ENCODE measurements at regions not wholly inside any gene's neighbourhood (a gene's known extent, or its start where the extent isn't known, plus 50 kb on each side); places are given as distances from the start of the nearest gene placed in this dataset.
"Not testable (repeated sequence)": the region's sequence is repeated elsewhere in the genome, so short reads cannot be mapped to it uniquely, and the experiment has no call there.

DNA sequence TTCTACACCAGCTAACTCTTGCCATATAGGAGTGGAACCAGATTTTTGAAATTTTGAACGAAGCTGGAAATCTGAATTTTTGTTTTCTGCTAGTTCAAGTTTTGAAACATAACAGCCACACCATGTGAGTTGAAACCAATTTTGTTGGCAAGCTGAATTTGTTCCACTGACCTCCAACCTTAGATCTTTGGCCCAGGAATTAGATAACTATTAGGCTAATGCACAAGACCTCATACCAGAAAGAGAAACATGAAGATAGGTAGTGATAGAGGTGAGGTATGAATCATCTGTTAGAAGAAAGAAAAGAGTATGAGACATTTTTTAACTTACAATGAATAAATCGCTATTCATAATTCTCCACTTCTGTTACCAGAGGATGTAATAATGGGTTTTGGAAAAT, 76.8 kb upstream of the ACSL1 start:
- no peak for DNase-seq
- in situ Hi-C loops (cut with HindIII; ENCODE audit: low pct_ligation_motif_present, low pct_unique_long_range_greater_than_20kb, low sequenced_read_pairs), result no loop called here

DNA sequence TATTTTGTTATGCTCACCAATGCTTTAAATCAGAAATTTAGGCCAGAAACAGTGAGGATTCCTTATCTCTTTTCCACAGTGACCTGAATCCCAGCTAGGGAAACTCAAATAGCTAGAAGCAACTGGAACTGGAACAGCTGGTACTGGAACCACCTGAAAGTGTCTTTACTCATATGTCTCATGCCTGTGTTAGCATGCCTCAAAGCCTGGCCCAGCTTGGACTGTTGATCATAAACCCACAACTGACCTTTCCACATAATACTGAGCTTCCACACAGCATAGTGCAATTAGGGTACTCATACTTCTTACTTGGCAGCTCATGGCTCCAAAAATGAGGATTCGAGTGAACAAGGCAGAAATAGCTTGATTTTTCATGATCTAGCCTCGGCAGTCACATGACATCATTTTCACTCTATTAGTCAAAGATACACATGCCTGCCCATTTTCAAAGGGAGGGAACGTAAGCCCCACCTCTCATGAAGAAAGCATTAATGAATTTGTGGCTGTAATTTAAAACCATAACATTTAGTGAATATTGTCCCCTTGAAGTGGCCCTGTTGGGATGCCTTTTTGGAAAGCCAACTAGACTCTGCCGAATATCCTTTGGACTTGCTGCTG, 80.8 kb upstream of the ACSL1 start:
- no peak for DNase-seq
- in situ Hi-C loops (cut with HindIII; ENCODE audit: low pct_ligation_motif_present, low pct_unique_long_range_greater_than_20kb, low sequenced_read_pairs), result no loop called here

DNA sequence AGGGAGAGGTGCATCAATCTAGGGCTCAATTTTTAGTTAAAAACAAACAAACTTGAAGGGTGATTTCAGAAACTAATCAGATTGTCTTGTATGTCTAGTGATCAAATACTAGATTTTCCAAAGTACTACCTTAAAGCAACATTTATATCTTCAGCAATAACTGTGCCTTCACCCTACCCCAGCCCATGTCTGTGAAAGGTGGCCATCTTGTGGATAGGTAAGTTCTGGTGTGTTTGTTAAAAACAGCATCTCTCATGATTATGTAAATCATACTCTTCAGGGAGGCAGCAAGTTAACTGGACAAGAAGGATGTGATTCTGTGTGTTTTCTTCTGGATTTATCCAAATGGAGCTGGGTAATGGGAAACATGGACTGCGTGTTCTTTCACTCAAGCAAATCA, 81.4 kb upstream of the ACSL1 start:
- in situ Hi-C loops (cut with HindIII; ENCODE audit: low pct_ligation_motif_present, low pct_unique_long_range_greater_than_20kb, low sequenced_read_pairs), result no loop called here
- DNase-seq, result no peak

DNA sequence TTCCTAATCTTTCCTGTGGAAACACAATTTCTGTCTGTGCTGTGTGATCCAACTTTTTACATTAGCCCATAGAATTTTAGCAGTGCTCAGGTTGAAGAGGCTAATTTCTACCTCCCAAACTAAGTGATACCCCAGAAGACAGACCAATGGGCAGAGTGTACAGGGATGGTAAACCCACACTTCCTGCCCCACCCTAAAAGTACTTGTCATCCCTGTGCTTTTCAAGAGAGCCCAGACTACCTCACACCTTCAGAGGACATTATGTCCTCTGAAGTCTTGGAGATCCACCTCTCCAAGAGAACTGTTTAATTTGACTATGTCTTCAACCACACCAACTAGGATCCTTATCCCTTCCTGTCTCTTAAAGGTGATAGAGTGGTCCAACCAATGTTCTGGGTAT, 82.0 kb upstream of the ACSL1 start:
- in situ Hi-C loops (cut with HindIII; ENCODE audit: low pct_ligation_motif_present, low pct_unique_long_range_greater_than_20kb, low sequenced_read_pairs), result no loop called here
- DNase-seq, result no peak

DNA sequence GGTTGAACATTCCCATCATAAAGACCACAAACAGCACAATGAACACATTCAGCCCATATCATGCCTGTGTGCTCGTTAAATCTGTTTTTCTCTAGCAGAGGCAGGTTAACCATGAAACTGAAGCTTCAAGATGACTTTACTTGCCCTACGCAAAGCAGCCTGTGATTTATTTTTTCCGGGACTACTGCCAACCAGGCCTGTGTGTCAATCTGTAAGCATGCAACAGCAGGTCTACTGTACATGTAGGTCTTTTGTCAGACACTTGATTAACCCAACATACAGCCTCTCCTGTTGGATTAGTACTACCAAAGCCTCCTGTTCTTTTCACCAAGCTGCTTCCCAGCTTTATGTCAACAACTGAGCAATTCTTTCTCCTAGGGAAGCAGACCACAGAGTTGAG, 85.5 kb upstream of the ACSL1 start:
- in situ Hi-C loops (cut with HindIII; ENCODE audit: low pct_ligation_motif_present, low pct_unique_long_range_greater_than_20kb, low sequenced_read_pairs), result no loop called here
- no peak for DNase-seq

DNA sequence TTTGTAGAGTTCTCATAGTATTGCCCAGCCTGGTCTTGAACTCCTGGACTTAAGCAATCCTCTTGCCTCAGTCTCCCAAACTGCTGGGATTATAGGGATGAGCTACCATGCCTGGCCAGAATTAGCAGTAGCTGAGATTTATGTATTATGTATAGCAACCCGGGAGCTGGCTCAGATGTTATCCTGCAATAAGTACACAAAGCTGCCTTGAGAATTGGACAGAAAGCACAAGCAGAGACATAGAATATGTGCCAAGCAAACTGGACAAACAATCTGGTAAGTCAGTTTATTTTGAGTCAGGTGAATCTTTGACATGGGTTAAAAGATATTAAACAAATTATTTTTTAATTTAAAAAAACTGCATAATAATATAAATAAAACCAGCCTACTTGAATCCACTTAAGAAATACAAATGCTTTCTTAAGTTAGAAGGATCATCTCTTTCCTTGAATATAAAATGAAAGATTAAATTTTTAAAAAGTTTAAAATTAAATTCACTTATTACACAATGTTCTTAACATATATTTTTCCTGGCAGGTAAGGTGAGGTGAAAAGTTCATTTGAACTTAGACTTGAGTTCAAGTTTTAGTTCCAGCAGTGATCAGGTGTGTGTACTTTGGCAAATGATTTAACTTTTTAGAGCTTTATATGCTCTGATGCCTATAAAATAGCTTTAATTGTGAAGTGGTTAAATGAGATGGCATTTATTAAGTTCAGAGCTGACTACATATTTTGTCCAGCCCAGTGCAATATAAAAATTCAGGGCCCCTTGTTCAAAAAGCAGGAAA, 87.8 kb upstream of the ACSL1 start:
- DNase-seq, result no peak
- in situ Hi-C loops (cut with HindIII; ENCODE audit: low pct_ligation_motif_present, low pct_unique_long_range_greater_than_20kb, low sequenced_read_pairs), result no loop called here

DNA sequence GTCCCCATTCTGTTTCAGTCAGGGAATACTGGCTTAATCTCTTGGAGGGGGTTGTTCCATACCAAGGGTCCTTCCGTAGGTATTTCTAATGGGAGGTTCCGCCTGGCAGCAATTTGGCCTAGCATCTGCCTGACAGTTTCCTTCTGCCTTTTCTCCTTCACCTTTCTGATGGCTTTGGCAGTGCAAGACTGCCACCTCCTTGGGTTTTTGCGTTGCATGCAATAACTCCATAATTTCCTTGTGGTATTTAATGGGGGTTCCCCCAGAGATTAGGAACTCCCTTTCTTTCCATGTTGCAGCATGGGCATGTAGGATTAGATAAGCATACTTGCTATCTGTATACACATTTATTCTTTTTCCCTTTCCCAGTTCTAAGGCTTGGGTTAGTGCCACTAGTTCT, 93.0 kb upstream of the ACSL1 start:
- in situ Hi-C loops (cut with HindIII; ENCODE audit: low pct_ligation_motif_present, low pct_unique_long_range_greater_than_20kb, low sequenced_read_pairs), result not testable (repeated sequence)

DNA sequence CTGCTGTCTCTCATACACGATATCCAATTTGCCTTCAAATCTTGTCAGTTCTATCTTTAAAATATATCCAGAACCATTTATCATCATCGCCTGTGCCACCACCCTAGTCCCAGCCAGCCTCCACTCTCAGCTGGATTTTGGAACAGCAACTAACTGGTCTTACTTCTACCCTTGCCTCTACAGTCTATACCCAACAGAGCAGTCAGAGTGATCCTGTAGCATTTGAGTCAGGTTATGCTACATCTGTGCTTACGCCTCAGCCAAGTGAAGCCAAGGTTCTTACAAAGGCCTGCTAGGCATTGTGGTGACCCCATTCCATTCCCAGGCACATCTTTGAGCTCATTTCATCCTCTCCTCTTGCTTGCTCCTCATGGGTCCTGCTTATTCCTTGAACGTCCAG, 95.7 kb upstream of the ACSL1 start:
- in situ Hi-C loops (cut with HindIII; ENCODE audit: low pct_ligation_motif_present, low pct_unique_long_range_greater_than_20kb, low sequenced_read_pairs), result no loop called here
- DNase-seq, result no peak

More for the DNA sequence above, 93.0 kb upstream of the ACSL1 start:
- DNase-seq, result not testable (repeated sequence)

DNA sequence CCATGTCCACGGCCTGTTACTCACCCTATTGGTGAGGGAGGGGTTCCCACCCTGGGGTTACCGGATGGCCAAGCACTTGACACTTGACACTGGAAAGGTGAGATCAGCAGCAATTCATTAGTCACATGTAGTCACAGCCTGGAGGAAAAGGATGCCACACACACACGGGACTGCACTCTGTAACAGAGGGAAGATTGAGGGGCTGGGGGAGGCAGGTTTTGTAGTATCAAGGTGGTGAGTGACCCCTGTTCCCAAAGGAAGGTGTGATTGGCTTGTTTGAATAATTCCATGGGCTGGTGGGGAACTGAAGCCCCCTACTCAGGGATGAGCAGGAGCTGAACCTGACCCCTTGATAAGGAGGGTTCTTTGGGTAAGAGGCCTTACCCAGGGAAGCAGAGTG, 96.0 kb upstream of the HELT start:
- no peak for DNase-seq
- in situ Hi-C loops (cut with HindIII; ENCODE audit: low pct_ligation_motif_present, low pct_unique_long_range_greater_than_20kb, low sequenced_read_pairs), result no loop called here

DNA sequence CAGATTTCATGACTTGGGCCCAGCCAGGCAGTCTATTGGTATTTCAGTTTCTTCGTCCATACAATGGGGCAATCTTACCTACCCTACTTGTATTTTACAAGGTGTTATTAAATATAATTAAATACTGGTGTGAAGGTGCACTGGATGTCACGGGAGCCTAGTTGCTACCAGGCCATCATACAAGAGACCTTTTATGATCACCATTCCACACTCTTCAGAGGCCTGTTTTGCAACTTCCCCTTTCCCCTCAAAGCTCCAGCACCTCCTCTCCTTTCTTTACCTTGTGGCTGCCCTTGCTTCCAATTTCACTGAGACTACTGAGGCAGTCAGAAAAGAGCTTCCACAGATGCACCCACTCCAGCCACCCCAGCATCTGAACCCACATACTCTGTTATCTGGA, 93.8 kb upstream of the HELT start:
- no peak for DNase-seq
- in situ Hi-C loops (cut with HindIII; ENCODE audit: low pct_ligation_motif_present, low pct_unique_long_range_greater_than_20kb, low sequenced_read_pairs), result no loop called here

DNA sequence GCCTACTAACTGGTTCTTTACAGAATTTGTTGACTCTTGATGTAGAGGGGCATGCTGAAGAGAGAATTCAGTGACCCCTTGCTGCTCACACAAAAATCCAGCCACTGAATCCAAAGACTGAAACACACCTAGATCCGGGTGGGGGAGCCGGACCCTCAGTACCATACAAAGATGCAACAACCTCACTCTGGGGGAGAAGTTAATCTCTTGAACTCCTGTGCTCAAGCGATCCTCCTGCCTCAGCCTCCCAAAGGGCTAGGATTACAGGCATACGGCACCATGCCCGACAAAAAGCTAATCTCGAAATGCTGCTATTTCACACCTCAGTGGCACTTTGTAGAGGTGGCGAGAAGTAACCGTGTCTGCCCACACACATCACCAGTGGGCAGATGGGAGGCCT, 88.8 kb upstream of the HELT start:
- in situ Hi-C loops (cut with HindIII; ENCODE audit: low pct_ligation_motif_present, low pct_unique_long_range_greater_than_20kb, low sequenced_read_pairs), result no loop called here
- DNase-seq, result no peak

DNA sequence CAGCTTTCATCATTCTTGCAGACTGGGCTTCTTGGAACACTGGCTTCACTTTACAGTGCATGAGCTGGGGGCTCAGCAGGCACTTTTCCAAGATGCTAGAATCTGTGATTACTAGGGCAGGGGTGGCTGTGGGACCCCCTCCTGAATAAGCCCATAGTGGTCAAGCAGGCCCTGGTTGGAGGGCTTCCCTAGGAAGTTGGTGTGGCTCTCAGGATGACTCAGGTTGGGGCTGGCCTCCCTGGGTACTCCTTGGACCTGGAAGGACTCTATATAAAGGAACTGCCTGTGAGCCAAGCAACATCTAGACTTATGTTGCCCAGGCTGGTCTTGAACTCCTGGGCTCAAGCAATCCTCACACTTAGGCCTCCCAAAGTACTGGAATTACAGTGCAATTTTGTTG, 88.3 kb upstream of the HELT start:
- in situ Hi-C loops (cut with HindIII; ENCODE audit: low pct_ligation_motif_present, low pct_unique_long_range_greater_than_20kb, low sequenced_read_pairs), result no loop called here
- no peak for DNase-seq

DNA sequence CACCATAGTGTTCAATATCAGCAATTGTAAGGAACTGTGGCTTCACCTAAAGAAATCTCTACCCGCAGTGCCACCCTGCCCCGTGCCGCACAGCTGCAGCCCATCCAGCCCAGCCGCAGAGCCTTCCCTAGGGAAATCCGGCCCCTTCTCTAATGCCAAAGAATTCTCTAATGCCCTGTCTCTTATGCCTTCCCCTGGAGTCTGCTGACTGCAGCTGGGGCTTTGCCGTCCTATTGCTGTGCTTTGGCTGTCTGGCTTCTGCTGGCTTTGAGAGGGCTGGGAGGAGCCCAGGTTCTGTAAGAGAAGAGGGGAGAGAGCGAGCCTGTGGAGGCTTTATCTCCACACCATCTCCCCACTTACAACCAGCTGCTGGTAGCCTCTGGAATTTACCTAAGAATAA, 85.9 kb upstream of the HELT start:
- no peak for DNase-seq
- in situ Hi-C loops (cut with HindIII; ENCODE audit: low pct_ligation_motif_present, low pct_unique_long_range_greater_than_20kb, low sequenced_read_pairs), result no loop called here

DNA sequence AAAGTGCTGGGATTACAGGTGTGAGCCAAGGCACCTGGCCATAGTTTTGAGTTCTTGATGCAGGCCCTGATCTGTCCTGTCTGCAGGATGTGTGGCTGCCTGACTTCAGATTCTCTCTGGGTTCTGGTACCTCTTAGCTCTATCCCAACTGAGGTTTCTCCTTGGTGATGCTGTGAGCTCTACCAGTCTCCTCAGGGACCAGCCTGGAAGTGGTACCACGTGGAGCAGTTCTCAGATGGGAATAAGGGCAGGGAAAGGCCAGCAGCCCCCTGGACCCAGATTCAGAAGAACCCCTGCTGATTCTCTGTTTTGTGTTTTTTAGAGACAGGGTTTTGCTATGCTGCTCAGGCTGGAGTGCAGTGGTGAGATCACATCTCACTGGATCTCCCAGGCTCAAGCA, 85.0 kb upstream of the HELT start:
- in situ Hi-C loops (cut with HindIII; ENCODE audit: low pct_ligation_motif_present, low pct_unique_long_range_greater_than_20kb, low sequenced_read_pairs), result no loop called here
- DNase-seq, result no peak

DNA sequence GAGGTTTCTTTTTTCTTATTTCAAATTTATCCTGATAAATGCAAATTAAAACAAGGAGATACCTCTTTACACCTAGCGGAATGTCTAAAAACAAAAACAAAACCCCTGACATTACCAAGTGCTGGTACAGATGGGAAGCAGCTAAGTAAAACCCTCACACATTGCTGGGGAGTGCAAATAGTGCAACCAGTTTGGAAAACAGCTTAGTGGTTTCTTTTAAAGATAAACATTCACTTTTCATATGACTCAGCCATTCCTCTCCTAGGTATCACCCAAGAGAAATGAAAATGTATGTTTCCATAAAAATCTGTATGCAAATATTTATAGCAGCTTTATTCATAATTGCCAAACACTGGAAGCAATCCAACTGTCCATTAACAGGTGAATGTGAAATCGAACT, 84.1 kb upstream of the HELT start:
- in situ Hi-C loops (cut with HindIII; ENCODE audit: low pct_ligation_motif_present, low pct_unique_long_range_greater_than_20kb, low sequenced_read_pairs), result no loop called here
- no peak for DNase-seq

DNA sequence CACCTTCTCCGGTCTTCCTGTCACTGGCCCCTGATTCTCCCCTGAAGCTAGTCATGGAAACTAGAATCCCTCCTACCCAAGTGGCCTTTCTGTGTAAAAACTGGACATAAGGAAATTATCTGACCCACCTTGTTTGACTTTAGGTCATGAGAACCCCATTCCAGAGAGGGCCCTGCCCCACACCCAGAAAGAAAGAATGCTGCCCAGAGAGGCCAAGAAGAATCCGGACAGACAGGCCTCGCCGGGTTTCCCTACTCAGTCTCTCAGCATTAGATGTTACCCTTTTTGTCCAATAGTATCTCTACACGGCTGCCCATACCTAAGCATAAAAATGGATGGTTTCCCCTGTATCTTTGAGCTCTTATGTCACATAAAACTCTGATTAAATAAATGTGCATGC, 83.3 kb upstream of the HELT start:
- no peak for DNase-seq
- in situ Hi-C loops (cut with HindIII; ENCODE audit: low pct_ligation_motif_present, low pct_unique_long_range_greater_than_20kb, low sequenced_read_pairs), result no loop called here

DNA sequence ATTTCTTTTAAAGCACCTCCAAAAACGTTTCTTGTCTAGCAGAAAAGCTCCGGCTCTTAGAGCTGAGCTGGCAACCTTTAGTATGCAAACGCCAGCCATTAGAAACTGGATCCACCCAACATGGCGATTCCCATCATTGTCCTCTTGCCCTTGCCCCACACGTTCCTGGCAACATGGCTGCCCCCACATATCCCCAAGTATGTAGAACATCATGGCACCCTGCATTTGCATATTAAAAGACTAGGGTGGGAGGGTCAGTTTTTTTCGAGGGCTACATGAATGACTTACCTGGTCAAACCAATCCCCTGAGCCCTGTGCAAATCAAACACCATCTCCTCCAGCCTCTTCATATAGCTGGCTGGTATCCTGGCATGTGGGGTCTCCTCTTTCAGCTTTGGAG, 82.2 kb upstream of the HELT start:
- DNase-seq, result no peak
- in situ Hi-C loops (cut with HindIII; ENCODE audit: low pct_ligation_motif_present, low pct_unique_long_range_greater_than_20kb, low sequenced_read_pairs), result no loop called here

DNA sequence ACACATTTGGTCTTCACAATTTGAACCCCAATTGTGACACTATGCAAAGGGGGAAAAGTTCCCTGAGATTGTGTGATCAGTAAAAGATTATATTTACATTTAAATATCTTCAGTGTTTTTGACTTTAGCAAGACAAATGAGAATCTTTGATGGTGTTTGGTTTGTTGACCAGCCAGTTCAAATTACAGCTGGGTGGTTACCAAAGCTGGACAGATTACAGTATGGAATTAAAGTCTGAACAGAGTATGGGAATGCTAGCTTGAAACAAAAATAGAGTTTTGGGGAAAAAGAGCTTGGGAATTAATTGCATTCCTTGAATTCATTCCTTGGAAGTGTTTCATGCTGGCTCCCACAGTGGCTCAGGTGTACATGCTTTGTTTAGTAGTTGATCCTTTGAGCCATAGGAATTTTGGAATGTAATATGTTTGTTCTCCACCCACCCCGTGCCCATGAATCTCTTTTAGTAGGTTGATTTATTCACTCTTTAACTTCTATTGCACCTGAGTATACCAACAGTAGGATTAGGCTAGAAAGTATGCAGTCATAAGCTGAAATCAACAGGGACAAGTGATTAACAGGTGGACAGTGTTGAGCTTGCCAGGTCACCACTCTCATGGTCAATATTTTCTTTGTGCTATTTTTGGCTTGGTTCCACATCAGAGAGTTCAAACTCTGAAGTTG, 81.1 kb upstream of the HELT start:
- in situ Hi-C loops (cut with HindIII; ENCODE audit: low pct_ligation_motif_present, low pct_unique_long_range_greater_than_20kb, low sequenced_read_pairs), result no loop called here
- DNase-seq, result no peak

DNA sequence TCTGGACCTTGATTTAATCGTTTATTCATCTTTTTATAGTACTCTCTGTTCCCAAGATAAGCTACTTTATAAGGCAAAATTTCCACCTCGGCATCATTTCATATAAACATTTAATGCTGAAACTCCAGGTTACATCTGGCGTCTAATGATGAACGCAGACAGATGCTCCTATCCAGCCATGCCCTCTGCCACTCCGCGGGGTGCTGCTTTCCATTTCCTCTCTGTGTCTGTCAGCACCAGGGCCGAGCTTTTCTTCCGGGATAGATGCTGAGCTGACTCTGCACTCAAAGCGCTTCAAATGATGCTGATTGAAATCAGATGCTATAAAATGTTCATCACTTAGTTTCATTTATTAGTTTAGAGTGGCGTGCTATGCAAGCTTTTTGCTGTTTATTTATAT, 80.5 kb upstream of the HELT start:
- no peak for DNase-seq
- in situ Hi-C loops (cut with HindIII; ENCODE audit: low pct_ligation_motif_present, low pct_unique_long_range_greater_than_20kb, low sequenced_read_pairs), result no loop called here

DNA sequence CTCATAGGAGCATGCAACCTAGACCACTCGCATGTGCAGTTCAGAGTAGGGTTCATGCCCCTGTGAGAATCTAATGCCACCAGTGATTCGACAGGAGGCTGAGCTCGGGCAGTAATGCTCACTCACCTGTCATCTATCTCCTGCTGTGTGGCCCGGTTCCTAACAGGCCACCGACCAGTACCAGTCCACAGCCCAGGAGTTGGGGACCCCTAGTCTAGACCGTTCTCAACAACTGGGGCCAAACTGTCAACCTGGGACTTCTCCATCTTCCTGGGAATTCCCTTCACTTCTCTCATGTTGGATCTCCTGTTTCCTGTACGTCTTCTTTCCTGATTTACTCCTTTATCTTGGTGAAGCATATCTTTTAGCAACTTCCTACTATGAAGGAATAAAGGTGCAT, 79.4 kb upstream of the HELT start:
- in situ Hi-C loops (cut with HindIII; ENCODE audit: low pct_ligation_motif_present, low pct_unique_long_range_greater_than_20kb, low sequenced_read_pairs), result no loop called here

More for the DNA sequence above, 79.4 kb upstream of the HELT start:
- no peak for DNase-seq
